Putamen (tissue), 1 donor: ENCODE measurements at regions not wholly inside any gene's neighbourhood (a gene's known extent, or its start where the extent isn't known, plus 50 kb on each side); places are given as distances from the start of the nearest gene placed in this dataset.

Experiments
- DNase-seq: peaks from one replicate; pipeline ENCODE4 v3.0.0-alpha.2; 2016; ENCODE audit warnings: low spot score

DNA sequence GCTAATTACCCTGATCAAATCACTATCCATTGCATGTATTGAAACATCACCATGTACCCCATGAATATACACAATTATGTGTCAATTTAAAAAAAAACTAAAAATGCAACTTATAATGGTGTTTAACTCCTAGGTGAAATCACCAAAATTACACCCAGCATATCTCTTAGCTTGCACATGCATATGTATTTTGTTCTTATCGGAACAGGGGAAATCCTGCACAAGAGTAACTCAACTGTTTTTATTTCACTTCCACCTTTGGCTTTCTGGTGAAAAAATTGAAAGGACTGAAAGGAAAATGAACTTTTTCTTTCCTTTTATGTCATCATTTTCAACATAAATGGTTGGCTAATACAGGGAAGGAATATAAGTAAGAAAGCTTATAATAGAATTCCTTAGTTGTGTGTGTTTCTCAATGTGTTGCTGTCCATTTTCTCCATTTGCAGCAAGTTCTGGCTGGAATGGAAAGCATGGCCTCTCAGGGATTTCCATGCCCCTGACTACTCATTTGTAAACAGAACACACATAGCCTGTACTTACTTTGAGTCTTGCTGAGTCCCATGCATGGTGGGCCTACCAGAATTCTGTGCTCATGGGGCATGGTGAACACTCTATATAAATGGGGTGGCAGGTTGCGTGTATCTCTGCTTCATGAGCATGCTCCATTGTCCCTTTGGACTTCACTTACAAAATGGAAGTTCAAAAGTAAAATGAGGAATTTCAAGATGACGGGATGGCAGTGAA lies 462.0 kb downstream of the HS3ST3B1 start:
- no peak for DNase-seq

DNA sequence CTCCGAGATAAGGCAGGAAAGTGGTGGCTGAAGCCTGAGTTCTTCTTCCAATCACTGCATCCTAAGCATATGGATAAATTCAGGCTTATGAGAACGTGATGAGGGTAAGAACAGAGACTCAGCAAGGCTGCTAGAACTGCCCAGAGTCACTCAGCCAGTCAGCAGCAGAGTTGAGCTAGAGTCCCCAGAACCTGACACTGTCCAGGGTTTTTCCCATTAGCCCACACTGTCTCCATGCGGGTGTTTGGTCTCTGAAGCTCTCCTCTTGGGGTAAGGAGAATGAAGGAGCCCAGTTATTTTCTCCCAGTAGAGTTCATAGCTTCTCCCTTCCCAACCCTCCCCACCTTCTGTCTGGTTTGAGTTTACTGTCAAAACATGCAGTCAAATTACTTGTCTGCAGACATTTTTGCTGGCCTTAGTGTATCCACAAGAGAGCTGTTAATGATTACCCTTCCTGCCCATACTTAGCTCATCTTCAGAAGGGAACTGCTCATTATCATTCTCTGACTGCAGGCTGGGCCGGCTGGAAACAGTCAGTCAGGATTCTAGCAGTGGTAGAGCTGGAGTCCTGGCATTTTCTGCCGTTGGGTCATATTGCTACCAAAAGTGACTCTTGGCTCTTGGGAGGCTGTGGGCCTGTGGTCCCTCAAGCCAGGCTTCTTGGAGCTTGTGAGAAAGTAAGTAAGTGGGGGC lies 460.0 kb downstream of the HS3ST3B1 start:
- no peak for DNase-seq

GRCh38 chr17:14760212-14760611 lies 459.3 kb downstream of the HS3ST3B1 start:
- no peak for DNase-seq

- no peak for DNase-seq
These were observed 458.4 kb downstream of the HS3ST3B1 start for GRCh38 chr17:14759325-14759724.

GRCh38 chr17:14756479-14756878 lies 455.6 kb downstream of the HS3ST3B1 start:
- no peak for DNase-seq

DNA sequence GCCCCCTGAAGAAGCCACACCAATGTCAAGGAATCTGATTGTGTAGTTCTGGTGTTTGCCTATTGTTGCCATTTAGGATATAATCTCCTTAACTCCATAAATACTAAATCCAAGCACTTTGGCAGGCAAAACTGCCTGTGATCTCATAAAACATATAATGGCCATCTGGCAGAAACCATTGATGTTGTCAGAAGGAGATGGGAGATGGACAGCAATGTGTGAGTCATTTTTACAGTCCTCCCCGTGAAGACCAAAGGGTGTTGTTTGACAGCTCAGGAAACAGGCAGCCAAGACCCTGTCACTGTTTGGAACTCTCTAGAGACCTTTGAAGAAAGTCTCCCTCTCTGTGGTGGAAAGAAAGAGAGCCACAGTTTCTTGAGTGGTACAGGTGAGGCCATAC lies 454.1 kb downstream of the HS3ST3B1 start:
- DNase-seq = no peak

DNA sequence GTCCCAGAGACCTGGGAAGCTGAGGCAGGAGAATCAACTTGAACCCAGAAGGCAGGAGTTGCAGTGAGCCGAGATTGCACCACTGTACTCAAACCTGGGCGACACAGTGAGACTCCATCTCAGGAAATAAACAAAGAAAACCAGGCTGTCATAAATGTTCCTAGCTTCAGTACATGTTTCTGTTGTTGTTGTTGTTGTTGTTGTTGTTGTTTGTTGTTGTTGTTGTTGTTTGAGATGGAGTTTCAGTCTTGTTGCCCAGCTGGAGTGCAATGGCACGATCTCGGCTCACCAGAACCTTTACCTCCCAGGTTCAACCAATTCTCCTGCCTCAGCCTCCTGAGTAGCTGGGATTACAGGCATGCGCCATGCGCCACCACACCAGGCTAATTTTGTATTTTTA lies 452.5 kb downstream of the HS3ST3B1 start:
- no peak for DNase-seq

DNA sequence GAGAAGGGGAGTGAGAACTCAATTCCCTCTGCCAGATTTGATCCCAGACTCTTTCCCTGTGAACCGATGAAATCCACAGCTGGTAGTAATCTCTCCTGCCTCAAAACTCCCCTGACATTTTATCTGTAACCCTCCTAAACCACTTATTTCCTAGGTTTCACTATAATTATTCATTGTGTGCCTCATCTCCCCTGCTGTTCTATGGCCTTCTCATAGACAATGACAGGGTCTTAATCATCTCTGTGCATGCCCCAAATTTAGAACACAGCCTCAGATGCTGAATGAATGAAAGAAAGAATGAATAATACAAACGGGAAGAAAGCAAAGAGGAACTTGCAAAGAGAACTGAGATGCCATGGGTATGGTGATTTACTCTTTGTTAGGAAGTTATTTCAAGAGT lies 451.1 kb downstream of the HS3ST3B1 start:
- DNase-seq = no peak

- DNase-seq = no peak
These were observed 450.0 kb downstream of the HS3ST3B1 start for GRCh38 chr17:14750866-14751265.

DNA sequence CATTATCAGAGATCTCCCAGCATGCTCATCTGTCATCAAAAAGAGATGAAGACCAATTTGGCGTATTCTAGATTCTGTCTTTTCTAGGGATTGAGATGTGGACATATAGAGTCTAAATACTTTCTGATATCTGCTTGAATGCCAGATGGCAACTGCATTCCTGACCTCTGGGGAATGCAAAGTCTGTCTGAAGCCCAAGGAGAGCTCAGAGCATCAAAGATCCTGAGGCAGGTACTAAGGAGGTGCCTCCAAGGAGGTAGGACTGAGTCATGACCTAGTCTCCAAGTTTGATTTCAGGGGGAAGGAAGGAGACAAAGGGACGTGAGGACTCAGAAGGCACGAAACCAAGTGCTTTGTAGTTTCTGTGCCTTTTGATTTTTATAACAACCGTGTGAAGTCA lies 448.4 kb downstream of the HS3ST3B1 start:
- no peak for DNase-seq

- no peak for DNase-seq
These were observed 447.3 kb downstream of the HS3ST3B1 start for GRCh38 chr17:14748036-14748710.

GRCh38 chr17:14747603-14747950 lies 446.7 kb downstream of the HS3ST3B1 start:
- DNase-seq = no peak

DNA sequence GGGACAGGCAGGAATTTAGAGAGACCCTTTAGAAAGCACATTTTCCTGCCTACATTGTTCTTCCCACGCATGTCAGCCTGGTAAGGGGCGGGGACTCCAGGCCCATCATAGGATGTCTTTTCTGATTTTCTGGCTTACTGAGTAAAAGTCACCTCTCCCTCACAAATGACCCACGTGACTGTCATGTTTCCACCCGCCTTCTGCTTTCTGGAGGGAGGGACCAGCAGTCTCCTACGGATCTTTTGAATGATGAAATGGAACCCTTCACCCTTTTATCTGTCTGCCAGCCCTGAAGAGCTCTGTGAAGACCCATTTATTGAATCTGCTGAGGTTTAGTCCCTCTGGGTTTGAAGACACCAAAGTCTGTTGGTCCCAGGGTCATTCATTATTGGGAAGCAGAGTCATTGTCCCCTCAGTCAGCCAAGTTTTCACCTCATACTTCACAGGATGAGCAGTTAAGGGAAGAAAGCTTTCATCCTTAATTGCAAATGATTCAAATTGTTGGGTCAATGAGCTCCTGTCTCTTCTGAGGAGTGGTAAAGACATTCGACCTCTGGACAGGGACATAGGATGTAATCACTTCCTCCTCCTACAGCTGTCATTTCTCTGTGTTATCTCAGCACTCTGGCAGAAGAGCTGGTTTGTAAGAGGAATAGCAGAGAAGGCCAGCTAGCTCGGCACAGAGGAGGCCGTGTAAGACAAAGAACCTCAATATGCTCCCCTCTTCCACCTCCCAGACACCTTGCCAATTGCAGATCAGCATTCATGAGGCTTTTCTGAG lies 446.1 kb downstream of the HS3ST3B1 start:
- no peak for DNase-seq

DNA sequence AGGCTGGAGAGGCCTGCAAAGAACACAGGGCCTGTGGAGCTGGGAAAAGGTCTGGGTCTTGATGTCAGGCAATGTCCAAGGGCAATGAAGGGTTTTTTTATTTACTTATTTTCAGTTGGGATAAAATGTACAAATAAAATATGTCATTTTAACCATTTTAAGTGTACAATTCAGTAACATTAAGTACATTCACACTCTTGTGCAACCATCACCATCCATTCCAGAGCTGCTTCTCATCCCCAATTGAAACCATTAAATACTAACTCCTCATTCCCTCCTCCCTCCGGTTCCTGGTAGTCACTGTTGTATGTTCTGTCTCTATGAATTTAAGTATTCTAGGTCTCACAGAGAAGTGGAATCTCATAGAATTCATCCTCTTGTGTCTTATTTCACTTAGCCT lies 444.7 kb downstream of the HS3ST3B1 start:
- DNase-seq = no peak

DNA sequence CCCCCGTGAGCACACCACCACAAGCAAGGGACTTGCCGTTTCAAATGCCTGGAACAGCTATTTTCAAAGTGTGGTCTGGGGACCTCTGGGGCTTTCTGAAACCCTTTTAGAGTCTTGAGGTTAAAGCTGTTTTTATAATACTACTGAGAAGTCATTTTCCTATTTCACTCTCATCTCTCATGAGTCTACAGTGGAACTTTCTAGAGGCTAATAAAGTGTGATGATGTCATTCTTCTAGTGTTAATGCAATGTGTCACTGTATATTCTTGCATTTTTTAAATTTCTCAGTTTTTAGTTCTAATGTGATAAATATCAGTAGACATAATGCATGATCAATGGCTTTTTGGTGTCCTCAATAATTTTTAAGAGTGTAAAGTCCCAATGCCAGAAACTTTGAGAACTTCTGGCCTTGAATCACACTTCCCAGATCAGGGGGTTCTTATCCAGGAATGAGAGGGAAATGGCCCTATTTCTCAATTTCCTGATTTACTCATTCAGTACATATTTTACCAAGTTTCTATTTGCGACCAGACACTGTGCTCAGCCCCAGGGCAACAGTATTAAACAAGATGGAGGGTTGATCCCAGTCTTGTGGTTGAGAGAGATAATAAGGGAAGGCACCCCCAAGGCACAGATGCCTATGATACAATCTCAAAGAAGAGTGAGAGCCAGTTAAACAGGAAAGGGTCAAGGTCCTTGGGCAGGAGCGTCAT lies 444.0 kb downstream of the HS3ST3B1 start:
- no peak for DNase-seq

- no peak for DNase-seq
These were observed 440.6 kb downstream of the HS3ST3B1 start for GRCh38 chr17:14741491-14741890.

GRCh38 chr17:14739656-14740431 lies 439.0 kb downstream of the HS3ST3B1 start:
- DNase-seq = no peak

- no peak for DNase-seq
These were observed 437.7 kb downstream of the HS3ST3B1 start for GRCh38 chr17:14738652-14738988.

DNA sequence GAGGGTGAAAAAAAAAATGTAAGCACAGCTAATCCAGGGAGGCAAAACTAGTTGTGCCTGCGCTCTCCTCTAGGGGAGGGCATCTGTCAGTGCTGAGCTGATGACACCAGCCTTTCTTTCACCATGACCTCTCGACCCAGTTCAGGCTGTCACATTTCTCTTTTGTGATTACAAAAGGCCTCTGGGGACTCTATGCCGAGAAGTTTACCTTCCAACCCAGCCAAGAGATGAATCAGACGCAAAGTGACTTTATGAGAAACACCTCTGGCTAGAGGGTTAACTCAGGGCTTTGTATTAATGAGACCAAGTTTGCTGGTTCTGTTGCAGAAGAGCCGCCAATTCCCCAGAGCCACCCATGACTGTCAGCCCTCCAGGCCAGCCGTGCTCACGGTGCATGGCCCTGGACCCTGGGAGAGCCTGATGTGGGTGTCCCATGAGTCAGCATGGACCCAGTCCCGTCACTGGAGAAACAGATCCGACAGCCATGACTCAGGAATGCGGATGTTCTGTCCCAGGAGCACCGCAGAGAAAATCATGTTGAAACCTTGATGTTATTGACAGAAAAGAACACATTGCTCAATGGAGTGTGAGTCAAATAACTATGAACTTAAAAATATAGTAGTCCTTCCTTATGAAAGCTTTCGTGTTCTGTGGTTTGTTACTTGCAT lies 437.2 kb downstream of the HS3ST3B1 start:
- no peak for DNase-seq

- DNase-seq = no peak
These were observed 435.8 kb downstream of the HS3ST3B1 start for GRCh38 chr17:14736631-14737030.

- no peak for DNase-seq
These were observed 432.5 kb downstream of the HS3ST3B1 start for GRCh38 chr17:14733376-14733775.
